Heart left ventricle (tissue), 16 donors: ENCODE measurements at regions not wholly inside any gene's neighbourhood (a gene's known extent, or its start where the extent isn't known, plus 50 kb on each side); places are given as distances from the start of the nearest gene placed in this dataset.

ENCODE experiments used
- ATAC-seq, 4 donors: fragments of 200-7000 bp; cut with Tn5 transposase; one replicate each; pipeline ENCODE4 v1.9.1; 2020 to 2022; ENCODE audit warnings: moderate library complexity in 4 of 4, mild to moderate bottlenecking in 3 of 4, moderate number of reproducible peaks in 1 of 4
- DNase-seq, 5 donors: peaks; one replicate each; pipeline ENCODE4 v3.0.0-alpha.2; 2020
- H3K27ac ChIP-seq, 12 donors: fragments of 200-600 bp; sonication (generic) in 4 of 12; one replicate each; pipeline versions ENCODE4 v1.5.0 to v1.8.0; 2016 to 2022; ENCODE audit warnings: mild to moderate bottlenecking in 2 of 12
- H3K27me3 ChIP-seq, 9 donors: fragments of 200-600 bp; sonication (generic) in 2 of 9; one replicate each; pipeline versions ENCODE4 v1.5.1 to v1.8.0; 2016 to 2022; ENCODE audit warnings: mild to moderate bottlenecking in 3 of 9
- H3K36me3 ChIP-seq, 9 donors: fragments of 200-600 bp; sonication (generic) in 2 of 9; one replicate each; pipeline versions ENCODE4 v1.5.0 to v1.8.0; 2018 to 2022; ENCODE audit warnings: mild to moderate bottlenecking in 2 of 9
- H3K4me1 ChIP-seq, 12 donors: fragments of 200-600 bp; sonication (generic) in 4 of 12; one replicate each; pipeline versions ENCODE4 v1.5.0 to v1.8.0; 2016 to 2022; ENCODE audit warnings: mild to moderate bottlenecking in 3 of 12
- H3K4me3 ChIP-seq, 12 donors: fragments of 200-600 bp; sonication (generic) in 4 of 12; one replicate each; pipeline versions ENCODE4 v1.5.0 to v1.8.0; 2017 to 2022; ENCODE audit warnings: mild to moderate bottlenecking in 9 of 12, moderate library complexity in 4 of 12
- H3K9me3 ChIP-seq, 12 donors: fragments of 200-600 bp; sonication (generic) in 4 of 12; one replicate each; pipeline versions ENCODE4 v1.5.0 to v1.8.0; 2016 to 2022; ENCODE audit warnings: mild to moderate bottlenecking in 1 of 12
- CTCF ChIP-seq, 12 donors: fragments of 200-600 bp; sonication (generic) in 4 of 12; IDR thresholded peaks; one replicate each; pipeline versions ENCODE4 v1.5.0 to v1.8.0; 2018 to 2022; ENCODE audit warnings: antibody characterized with exemption in 12 of 12, mild to moderate bottlenecking in 5 of 12
- POLR2A ChIP-seq, 2 donors: fragments of 450-650 bp; IDR thresholded peaks; one replicate each; pipeline ENCODE4 v1.6.1; 2017; ENCODE audit warnings: antibody characterized with exemption in 2 of 2, mild to moderate bottlenecking in 2 of 2, moderate library complexity in 2 of 2
- WGBS, 4 donors: extraction: QIAGEN DNeasy Blood & Tissue Kit in 2 of 4; methylation state at CpG; one replicate each; pipeline versions ENCODE4 v1.1.5 to v1.1.7; 2013 to 2018; 5-methylcytosine and 5-hydroxymethylcytosine counted together
- intact Hi-C, 10 donors: fragments of 100-400 bp; cut with DNase I; formaldehyde crosslinking; loops; one replicate each; pipeline versions ENCODE4 v1.11.1 to v1.14.2; 2022
- donor health status: ischemic (EF 13 %, LVEDD 7.1; RV severe dilation, severe dysfunction).
- donor health status: healthy with polysubstance abuse.
- donor health status: DM: no; HTN: yes; CAD: no.
- donor health status: DM: no; HTN: no; CAD: no.
- donor health status: ischemic (EF 25% LVEDD 6.9; RV normal size, moderate dysfunction).
- donor health status: ischemic (EF 25% LVEDD 5.7; RV mildly dilated, moderate dysfunction).
- donor health status: healthy.
- donor health status: DM: yes; HTN: yes; CAD: no.
- donor health status: ischemic (EF 35%, LVEDD 5.7; RV mildly dilated, moderate dysfunction).
- donor health status: nonischemic (EF 11% LVEDD 7.7; RV severe dilation, severe dysfunction).
- donor health status: DM: yes; HTN: yes; CAD: no.
- donor health status: PGD.
- donor health status: ischemic (EF 29% LVEDD 5.4; RV normal size, mild dysfunction).
- donor health status: nonischemic (EF 23%, LVEDD 6.1; RV moderate dilation, normal function).

GRCh38 chr2:59034837-59035236 lies 793.7 kb upstream of the FANCL start:
- Histone ChIP-seq H3K36me3 (no peaks in the 10 kb centered on the region), H3K9me3 (peaks cover 0 to 10% (median 0%) of the 10 kb centered on the region in 12 donors), H3K27ac (no peak overlapping the region), H3K4me3 (no peak overlapping the region), H3K4me1 (no peaks in the 10 kb centered on the region), H3K27me3 (no peaks in the 10 kb centered on the region)
- ATAC-seq (no peak), DNase-seq (no peak)
- TF ChIP-seq CTCF (IDR thresholded peaks at IDR 0.05): no peak
- no peak for TF ChIP-seq POLR2A (IDR thresholded peaks at IDR 0.05)
- WGBS, 4 donors: 9 to 20% (median 10%) methylated on average over 1 of the region's 1 CpG
- intact Hi-C loops: no loop called here

GRCh38 chr2:59034106-59034505 lies 793.0 kb upstream of the FANCL start:
- peaks cover 0 to 10% (median 0%) of the 10 kb centered on the region in 12 donors for H3K9me3 ChIP-seq
- no peak for ATAC-seq
- no peak overlapping the region for H3K27ac ChIP-seq
- H3K4me1 ChIP-seq: no peaks in the 10 kb centered on the region
- 56 to 69% (median 66%) methylated on average over 3 of the region's 3 CpGs for WGBS, 4 donors
- DNase-seq: no peak
- intact Hi-C loops: no loop called here
- H3K4me3 ChIP-seq: no peak overlapping the region
- TF ChIP-seq CTCF (IDR thresholded peaks at IDR 0.05) (no peak), POLR2A (IDR thresholded peaks at IDR 0.05) (no peak)
- H3K27me3 ChIP-seq: no peaks in the 10 kb centered on the region
- no peaks in the 10 kb centered on the region for H3K36me3 ChIP-seq

GRCh38 chr2:59033661-59034060 lies 792.5 kb upstream of the FANCL start:
- WGBS, 4 donors: 72 to 83% (median 78%) methylated on average over 1 of the region's 1 CpG
- no peak for DNase-seq
- TF ChIP-seq POLR2A (IDR thresholded peaks at IDR 0.05) (no peak), CTCF (IDR thresholded peaks at IDR 0.05) (no peak)
- no peak for ATAC-seq
- Histone ChIP-seq H3K36me3 (no peaks in the 10 kb centered on the region), H3K4me1 (no peaks in the 10 kb centered on the region), H3K27ac (no peak overlapping the region), H3K9me3 (peaks cover 0 to 10% (median 0%) of the 10 kb centered on the region in 12 donors), H3K4me3 (no peak overlapping the region), H3K27me3 (no peaks in the 10 kb centered on the region)
- intact Hi-C loops: no loop called here

- DNase-seq: no peak
- TF ChIP-seq CTCF (IDR thresholded peaks at IDR 0.05) (no peak), POLR2A (IDR thresholded peaks at IDR 0.05) (no peak)
- no peak for ATAC-seq
- Histone ChIP-seq H3K27me3 (no peaks in the 10 kb centered on the region), H3K9me3 (peaks cover 0 to 5% (median 0%) of the 10 kb centered on the region in 12 donors), H3K4me1 (no peaks in the 10 kb centered on the region), H3K36me3 (no peaks in the 10 kb centered on the region), H3K27ac (no peak overlapping the region), H3K4me3 (no peak overlapping the region)
- 72 to 82% (median 76%) methylated on average over 3 of the region's 3 CpGs for WGBS, 4 donors
- intact Hi-C loops: no loop called here
Measured at GRCh38 chr2:59032499-59032898, 791.4 kb upstream of the FANCL start.
